GM21528 (cell line): ENCODE measurements at regions not wholly inside any gene's neighbourhood (a gene's known extent, or its start where the extent isn't known, plus 50 kb on each side); places are given as distances from the start of the nearest gene placed in this dataset.

Experiments used
- ATAC-seq: cut with Tn5 transposase; IDR thresholded peaks from one replicate; pipeline ENCODE4 v1.9.1; 2021; ENCODE audit warnings: mild to moderate bottlenecking, moderate library complexity; ENCODE audit not compliant: unreplicated experiment, low FRiP score

DNA sequence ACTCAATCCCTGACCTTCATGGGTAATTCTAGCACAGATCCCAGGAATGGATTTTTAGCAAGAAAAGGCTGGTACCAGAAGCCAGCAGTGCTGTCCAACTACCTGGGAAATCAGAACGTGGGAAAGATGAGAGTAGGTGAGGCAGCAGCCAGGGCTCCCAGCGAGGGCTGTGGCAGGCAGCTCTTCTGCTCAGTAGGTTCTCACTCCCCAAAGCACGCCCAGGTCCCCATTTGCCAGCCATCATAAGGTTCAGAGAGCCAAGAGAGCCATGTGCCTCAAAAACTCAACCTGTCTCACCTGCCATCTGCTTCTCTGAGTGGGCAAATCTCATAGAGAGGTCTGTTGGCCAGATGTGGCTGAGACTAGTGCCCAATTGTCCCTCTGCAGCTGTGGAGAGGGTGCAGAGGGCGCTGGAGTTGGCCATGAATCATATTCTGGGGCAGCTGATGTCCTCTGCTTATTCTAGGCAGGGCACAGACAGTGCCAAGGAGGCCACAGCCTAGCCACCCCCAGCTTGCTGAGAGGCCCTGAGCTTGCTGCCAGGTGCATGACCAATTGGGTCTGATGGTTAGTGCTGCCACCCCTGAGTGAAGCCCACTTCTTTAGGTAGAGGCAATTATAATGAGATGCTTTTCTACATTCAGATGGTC is 81.7 kb upstream of the GATB start:
- ATAC-seq = no peak

GRCh38 chr4:151841107-151841506 is 80.3 kb upstream of the GATB start:
- ATAC-seq = no peak

DNA sequence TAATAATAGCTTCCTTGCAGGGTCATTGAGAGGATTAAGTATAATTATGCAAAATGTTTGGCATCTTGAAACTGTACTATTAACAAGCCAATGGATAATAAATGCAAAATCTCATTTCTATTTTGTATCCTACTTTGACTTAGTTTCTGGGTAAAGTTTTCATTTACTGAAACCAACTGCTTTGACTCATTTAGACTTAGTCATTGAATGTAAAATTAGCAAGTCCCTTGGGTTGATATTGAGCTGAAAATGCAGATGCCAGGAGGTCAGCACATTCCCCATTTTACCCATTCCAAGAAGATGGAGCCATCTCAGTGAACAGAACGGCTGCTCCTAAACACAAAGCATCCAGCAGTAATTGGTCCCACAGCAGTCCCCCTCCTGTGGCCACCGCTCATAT is 74.7 kb upstream of the GATB start:
- no peak for ATAC-seq

DNA sequence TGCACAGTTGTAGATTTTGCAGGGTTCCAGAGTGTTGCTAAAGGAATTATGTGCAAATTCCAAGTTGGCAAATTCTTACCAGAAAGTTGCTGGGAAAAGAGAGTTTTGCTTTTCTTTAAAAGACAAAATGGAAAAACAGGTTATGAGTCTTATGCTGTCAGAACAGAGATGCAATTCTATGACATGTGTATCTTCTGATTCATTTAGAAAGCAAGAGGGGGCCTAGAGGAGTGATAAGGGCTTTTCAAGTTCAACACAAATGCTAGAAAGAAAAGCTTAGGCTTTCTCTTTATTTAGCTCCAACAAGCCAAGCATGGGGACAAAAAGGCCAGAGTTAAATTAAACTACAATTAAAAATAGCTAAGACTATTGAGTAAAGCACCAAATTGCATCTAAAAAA is 72.4 kb upstream of the GATB start:
- no peak for ATAC-seq

DNA sequence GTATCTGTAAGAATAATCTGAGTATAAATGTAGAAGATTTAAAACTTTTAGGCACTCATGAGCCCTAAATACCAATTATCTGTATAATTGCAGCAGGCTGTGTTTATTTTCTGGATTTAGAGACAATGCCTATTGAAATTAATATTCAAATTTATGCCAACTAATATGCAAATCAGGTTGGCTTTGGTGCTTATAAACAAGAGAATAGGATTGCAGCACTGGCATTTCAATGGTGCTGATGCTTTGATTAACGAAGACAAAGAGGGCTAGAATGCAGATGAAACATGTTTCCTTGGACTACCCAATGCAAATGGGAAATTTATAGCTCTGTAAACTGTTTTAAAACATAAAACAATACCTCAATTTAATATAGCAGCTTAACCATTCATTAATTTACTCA is 70.7 kb upstream of the GATB start:
- no peak for ATAC-seq

- ATAC-seq = no peak
Measured at GRCh38 chr4:151830168-151830567, 69.4 kb upstream of the GATB start.

- no peak for ATAC-seq
Measured at GRCh38 chr4:151829309-151829708, 68.5 kb upstream of the GATB start.

DNA sequence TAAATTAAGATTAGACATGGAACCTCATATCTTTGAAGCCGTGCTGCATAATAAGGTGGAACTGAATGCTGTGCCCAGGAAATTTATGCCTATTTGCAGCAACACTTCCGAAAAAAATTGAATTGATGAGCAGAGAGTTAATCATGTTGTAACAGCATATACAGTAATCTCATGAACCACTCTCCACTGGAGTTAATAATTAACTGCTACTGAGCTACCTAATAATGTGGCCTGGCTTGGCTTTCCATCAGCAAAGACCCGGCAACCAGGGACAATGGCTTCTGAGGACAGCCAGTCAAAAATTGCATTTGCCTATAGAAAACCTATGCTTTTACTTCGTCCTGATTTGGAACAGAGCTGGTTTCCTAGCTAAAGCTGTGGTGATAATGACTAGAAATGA is 63.8 kb upstream of the GATB start:
- ATAC-seq = no peak

GRCh38 chr4:151822331-151822730 is 61.5 kb upstream of the GATB start:
- no peak for ATAC-seq

GRCh38 chr4:151820004-151820403 is 59.2 kb upstream of the GATB start:
- no peak for ATAC-seq

DNA sequence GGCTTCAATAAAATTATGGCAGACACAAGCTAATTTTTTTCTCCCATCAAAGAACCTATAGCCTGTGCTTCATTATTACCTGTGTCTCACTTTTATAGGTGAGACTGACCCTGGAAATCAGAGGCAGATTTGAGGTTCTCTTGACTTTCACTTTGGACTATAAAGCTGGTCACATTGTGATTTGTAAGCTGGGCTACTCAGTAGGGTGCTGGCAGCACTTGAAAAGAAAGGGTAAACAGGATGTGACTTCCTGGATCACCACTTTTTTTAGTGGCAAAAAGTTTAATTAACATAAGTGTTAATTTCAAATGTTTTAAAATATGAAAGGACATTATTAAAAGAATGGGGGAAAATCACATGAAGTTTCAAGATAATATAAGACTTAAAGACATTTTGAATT is 50.6 kb upstream of the GATB start:
- ATAC-seq = no peak
